H1 (cell line): ENCODE measurements at regions not wholly inside any gene's neighbourhood (a gene's known extent, or its start where the extent isn't known, plus 50 kb on each side); places are given as distances from the start of the nearest gene placed in this dataset.
"Not testable (repeated sequence)": the region's sequence is repeated elsewhere in the genome, so short reads cannot be mapped to it uniquely, and the experiment has no call there.

Experiments
- CTCF ChIA-PET: fragments of 300-600 bp; sonication (Branson Sonifier 250); formaldehyde crosslinking; loops from one replicate; lab custom pipeline; 2021; ENCODE audit not compliant: partially characterized antibody; lab: Charles Lee
- POLR2A ChIA-PET: fragments of 300-600 bp; sonication (Branson Sonifier 250); formaldehyde crosslinking; loops from one replicate; lab custom pipeline; 2021; ENCODE audit warnings: inconsistent platforms; ENCODE audit not compliant: partially characterized antibody; lab: Charles Lee
- DNase-seq, 2 experiments: peaks; one replicate each; pipeline versions ENCODE4 v3.0.0 to v3.0.0-alpha.2; 2010 to 2022; ENCODE audit warnings: low spot score in 2 of 2, low read depth in 1 of 2, mixed read lengths in 1 of 2
- FAIRE-seq: peaks from 2 replicates; lab custom pipeline; 2011; peaks lifted over from hg19 to GRCh38; lab: Jason Lieb, UNC
- H2AFZ ChIP-seq: 2 replicates; pipeline ENCODE4 v1.8.1; 2012; ENCODE audit warnings: low read length, inconsistent platforms
- H2AK5ac ChIP-seq: 2 replicates; pipeline ENCODE4 v1.6.1; 2013; ENCODE audit warnings: low read depth, low read length
- H2BK120ac ChIP-seq: replicated peaks from 2 replicates; pipeline ENCODE3; 2013; ENCODE audit warnings: low read depth, low read length, inconsistent platforms
- H2BK12ac ChIP-seq: 2 replicates; pipeline ENCODE4 v1.6.1; 2013; ENCODE audit warnings: low read depth, low read length
- H2BK15ac ChIP-seq: 2 replicates; pipeline ENCODE4 v1.6.1; 2013; ENCODE audit warnings: low read length
- H2BK20ac ChIP-seq: 2 replicates; pipeline ENCODE4 v1.6.1; 2013; ENCODE audit warnings: low read length
- H2BK5ac ChIP-seq: 2 replicates; pipeline ENCODE4 v1.6.1; 2013; ENCODE audit warnings: low read depth, low read length
- H3K14ac ChIP-seq: 2 replicates; pipeline ENCODE4 v1.6.1; 2013; ENCODE audit warnings: inconsistent platforms; ENCODE audit not compliant: insufficient read length
- H3K18ac ChIP-seq: 2 replicates; pipeline ENCODE4 v1.6.1; 2013; ENCODE audit warnings: low read length; ENCODE audit errors: extremely low read depth
- H3K23ac ChIP-seq: 2 replicates; pipeline ENCODE4 v1.6.1; 2013; ENCODE audit warnings: inconsistent platforms; ENCODE audit not compliant: insufficient read length
- H3K23me2 ChIP-seq: 2 replicates; pipeline ENCODE4 v1.6.1; 2013; ENCODE audit warnings: low read depth, low read length
- H3K27ac ChIP-seq: 2 replicates; pipeline ENCODE4 v1.6.1; 2011; ENCODE audit warnings: low read depth, low read length, inconsistent platforms
- H3K27me3 ChIP-seq, 4 experiments: replicated peaks in 1 of 4; 1 replicate in 1 of 4; 2 replicates in 3 of 4; pipeline versions ENCODE4 v1.6.1 to v1.8.1; 2011 to 2013; ENCODE audit warnings: low read length in 3 of 4, mild to moderate bottlenecking in 3 of 4, inconsistent platforms in 2 of 4, mixed read lengths in 2 of 4, moderate library complexity in 1 of 4; ENCODE audit not compliant: control insufficient read depth in 3 of 4, insufficient read depth in 3 of 4; ENCODE audit errors: extremely low read depth in 1 of 4
- H3K36me3 ChIP-seq, 4 experiments: 2 replicates each; pipeline versions ENCODE4 v1.6.1 to v1.8.1; 2011 to 2013; ENCODE audit warnings: mild to moderate bottlenecking in 4 of 4, low read length in 3 of 4, moderate library complexity in 2 of 4, control low read depth in 1 of 4, inconsistent platforms in 1 of 4; ENCODE audit not compliant: insufficient read depth in 4 of 4, control insufficient read depth in 2 of 4
- H3K4ac ChIP-seq: replicated peaks from 2 replicates; pipeline ENCODE3; 2013; ENCODE audit warnings: low read length, low read depth, mixed read lengths, inconsistent platforms; ENCODE audit not compliant: insufficient read length
- H3K4me1 ChIP-seq, 4 experiments: replicated peaks in 1 of 4; 1 replicate in 1 of 4; 2 replicates in 3 of 4; pipeline versions ENCODE4 v1.6.1 to v1.8.1; 2011 to 2013; ENCODE audit warnings: low read length in 3 of 4, inconsistent platforms in 2 of 4, mixed read lengths in 1 of 4; ENCODE audit not compliant: insufficient read depth in 4 of 4, control insufficient read depth in 3 of 4
- H3K4me2 ChIP-seq, 2 experiments: 2 replicates each; pipeline versions ENCODE4 v1.6.1 to v1.8.1; 2011 to 2013; ENCODE audit warnings: low read depth in 2 of 2, low read length in 2 of 2, control low read depth in 1 of 2, inconsistent platforms in 1 of 2, mild to moderate bottlenecking in 1 of 2; ENCODE audit not compliant: insufficient read depth in 1 of 2
- H3K4me3 ChIP-seq, 4 experiments: fragments of 200-600, 300-600 bp in 1 of 4; sonication (generic), shearing (Covaris generic), sonication (Bioruptor Twin) in 1 of 4; 2 replicates each; pipeline versions ENCODE4 v1.5.1 to v1.8.1; 2011 to 2016; ENCODE audit warnings: low read length in 4 of 4, low read depth in 3 of 4, control low read depth in 2 of 4, inconsistent platforms in 2 of 4, mild to moderate bottlenecking in 2 of 4, mixed read lengths in 1 of 4, moderate library complexity in 1 of 4; ENCODE audit not compliant: insufficient read depth in 2 of 4; ENCODE audit errors: extremely low read depth in 1 of 4
- H3K56ac ChIP-seq: replicated peaks from 2 replicates; pipeline ENCODE3; 2013; ENCODE audit warnings: low read depth, mild to moderate bottlenecking, mixed read lengths, low read length, inconsistent platforms; ENCODE audit not compliant: insufficient read length
- H3K79me1 ChIP-seq: 2 replicates; pipeline ENCODE4 v1.6.1; 2013; ENCODE audit warnings: low read depth, low read length, control low read depth
- H3K79me2 ChIP-seq, 2 experiments: 2 replicates each; pipeline versions ENCODE4 v1.6.1 to v1.8.1; 2012 to 2013; ENCODE audit warnings: low read length in 2 of 2, mild to moderate bottlenecking in 2 of 2, inconsistent platforms in 1 of 2; ENCODE audit not compliant: insufficient read depth in 2 of 2, control insufficient read depth in 1 of 2
- H3K9ac ChIP-seq, 4 experiments: replicated peaks in 1 of 4; 1 replicate in 1 of 4; 2 replicates in 3 of 4; pipeline versions ENCODE4 v1.6.1 to v1.8.1; 2011 to 2013; ENCODE audit warnings: low read depth in 3 of 4, low read length in 3 of 4, control low read depth in 2 of 4, mild to moderate bottlenecking in 2 of 4, moderate library complexity in 2 of 4, inconsistent platforms in 1 of 4; ENCODE audit errors: extremely low read depth in 1 of 4
- H3K9me3 ChIP-seq, 2 experiments: 2 replicates each; pipeline versions ENCODE4 v1.6.1 to v1.8.1; 2012 to 2013; ENCODE audit warnings: mild to moderate bottlenecking in 2 of 2, moderate library complexity in 2 of 2, control low read depth in 1 of 2, inconsistent platforms in 1 of 2, low read depth in 1 of 2, low read length in 1 of 2, mixed read lengths in 1 of 2; ENCODE audit not compliant: insufficient read depth in 2 of 2
- H4K20me1 ChIP-seq, 2 experiments: replicated peaks in 1 of 2; 2 replicates each; pipeline versions ENCODE3 to v1.8.1; 2011 to 2013; ENCODE audit warnings: inconsistent platforms in 2 of 2, low read length in 2 of 2, mild to moderate bottlenecking in 1 of 2; ENCODE audit not compliant: insufficient read depth in 2 of 2, control insufficient read depth in 1 of 2
- H4K5ac ChIP-seq: 2 replicates; pipeline ENCODE4 v1.6.1; 2013; ENCODE audit warnings: low read length, low read depth, mixed read lengths, inconsistent platforms; ENCODE audit not compliant: insufficient read length
- H4K8ac ChIP-seq: 2 replicates; pipeline ENCODE4 v1.8.0; 2013; ENCODE audit warnings: mild to moderate bottlenecking, moderate library complexity, low read length, inconsistent platforms; ENCODE audit not compliant: insufficient read depth; ENCODE audit errors: extremely low read depth
- H4K91ac ChIP-seq: replicated peaks from 2 replicates; pipeline ENCODE3; 2013; ENCODE audit warnings: low read length, mixed read lengths, inconsistent platforms; ENCODE audit not compliant: insufficient read length
- WGBS, 2 experiments: shearing (Covaris generic) in 1 of 2; methylation state at CpG; one replicate each; pipeline versions ENCODE4 v1.1.6 to v1.1.7; 2013 to 2015; ENCODE audit warnings: low lambda C conversion rate in 2 of 2, mixed read lengths in 2 of 2, inconsistent platforms in 1 of 2, low coverage in 1 of 2, missing lambda C conversion rate in 1 of 2; ENCODE audit not compliant: insufficient replicate concordance in 2 of 2, insufficient coverage in 1 of 2, insufficient read length in 1 of 2; ENCODE audit errors: extremely low coverage in 1 of 2, missing lambda C conversion rate in 1 of 2; 5-methylcytosine and 5-hydroxymethylcytosine counted together

DNA sequence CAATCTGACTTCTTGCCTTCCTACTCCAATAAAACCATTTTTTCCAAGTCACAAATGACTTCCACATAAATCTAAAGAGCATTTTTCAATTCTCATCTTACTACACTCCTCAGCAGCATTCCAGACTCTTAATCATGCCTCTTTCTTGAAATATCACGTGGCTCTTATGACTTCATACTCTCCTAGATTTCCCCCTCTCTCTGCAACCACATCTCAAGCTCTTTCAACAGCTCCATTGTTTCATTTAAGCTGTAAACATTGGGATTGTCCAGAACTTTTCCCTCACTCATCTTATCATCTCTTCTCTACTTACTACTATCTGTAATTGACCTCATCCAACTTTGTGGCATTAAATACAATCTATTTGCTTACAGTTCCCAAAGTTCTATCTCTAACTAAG lies 170.6 kb upstream of the POMZP3 start:
- H3K36me3 ChIP-seq, H2AK5ac ChIP-seq, H2BK15ac ChIP-seq, H3K18ac ChIP-seq, H2AFZ ChIP-seq, H2BK20ac ChIP-seq, H3K4me3 ChIP-seq, H3K9ac ChIP-seq, H2BK5ac ChIP-seq, H3K4me1 ChIP-seq, H3K79me1 ChIP-seq, H4K20me1 ChIP-seq, H3K4ac ChIP-seq, H3K27ac ChIP-seq, H3K27me3 ChIP-seq, H4K5ac ChIP-seq, H3K23me2 ChIP-seq, H4K91ac ChIP-seq, H4K8ac ChIP-seq, H3K4me2 ChIP-seq, POLR2A ChIA-PET, CTCF ChIA-PET, FAIRE-seq, H3K79me2 ChIP-seq, H2BK120ac ChIP-seq, H3K23ac ChIP-seq, H2BK12ac ChIP-seq, H3K9me3 ChIP-seq, H3K56ac ChIP-seq, DNase-seq, H3K14ac ChIP-seq: not testable (repeated sequence)
- 67% methylated on average over 1 of the region's 1 CpG; no CpG with 5 or more reads in 1 of the 2 experiments for WGBS, 2 experiments

DNA sequence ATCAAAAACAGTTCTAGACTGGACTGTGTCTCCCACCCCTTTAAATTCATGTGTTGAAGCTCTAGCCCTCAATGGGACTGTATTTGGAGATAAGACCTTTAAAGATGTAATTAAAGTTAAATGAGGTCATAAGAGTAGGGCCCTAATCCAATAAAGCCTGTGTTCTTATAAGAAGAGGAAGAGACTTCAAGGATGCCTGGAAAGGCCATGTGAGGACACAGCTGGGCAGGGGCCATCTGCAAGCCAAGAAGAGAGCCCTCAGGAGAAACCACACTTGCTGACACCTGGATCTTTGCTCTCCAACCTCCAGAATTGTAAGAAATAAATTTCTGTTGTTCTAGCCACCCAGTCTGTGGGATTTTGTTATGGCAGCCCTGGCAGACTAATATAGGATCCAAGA lies 153.6 kb upstream of the POMZP3 start:
- H3K23me2 ChIP-seq, H3K4me3 ChIP-seq, CTCF ChIA-PET, H3K27me3 ChIP-seq, H2BK120ac ChIP-seq, H2BK15ac ChIP-seq, H3K9me3 ChIP-seq, H3K4me2 ChIP-seq, H4K91ac ChIP-seq, H4K20me1 ChIP-seq, H4K8ac ChIP-seq, H2BK20ac ChIP-seq, H3K36me3 ChIP-seq, H2BK12ac ChIP-seq, H2AFZ ChIP-seq, H3K4ac ChIP-seq, H2AK5ac ChIP-seq, H3K79me2 ChIP-seq, H3K27ac ChIP-seq, DNase-seq, H3K4me1 ChIP-seq, H3K79me1 ChIP-seq, H3K23ac ChIP-seq, H4K5ac ChIP-seq, H2BK5ac ChIP-seq, H3K56ac ChIP-seq, H3K9ac ChIP-seq, H3K14ac ChIP-seq, H3K18ac ChIP-seq, POLR2A ChIA-PET: not testable (repeated sequence)
- peak; percentile 42 for FAIRE-seq
